PC-9 (cell line): ENCODE measurements at regions not wholly inside any gene's neighbourhood (a gene's known extent, or its start where the extent isn't known, plus 50 kb on each side); places are given as distances from the start of the nearest gene placed in this dataset.

Experiments
- BruUV-seq: library from RNA; stranded (reverse); fragments of 400-500 nt; replicated peaks from 2 replicates; lab custom pipeline; 2021; lab: Mats Ljungman, UMichigan
- CTCF ChIA-PET: fragments of 300-600 bp; sonication (Branson Sonifier 250); formaldehyde crosslinking; loops from one replicate; lab custom pipeline; 2022; ENCODE audit warnings: antibody characterized with exemption; lab: Charles Lee
- POLR2A ChIA-PET: fragments of 300-600 bp; sonication (Branson Sonifier 250); formaldehyde crosslinking; loops from one replicate; lab custom pipeline; 2022; ENCODE audit warnings: antibody characterized with exemption; ENCODE audit not compliant: unreplicated experiment; lab: Charles Lee
- DNase-seq, 2 experiments: peaks; one replicate each; pipeline versions ENCODE4 v3.0.0 to v3.0.0-alpha.2; 2015 to 2022; ENCODE audit warnings: mixed read lengths in 1 of 2
- H2AFZ ChIP-seq: fragments of 200-600 bp; sonication (generic); 2 replicates; pipeline ENCODE4 v1.8.1; 2017; ENCODE audit warnings: antibody characterized with exemption
- H3F3A ChIP-seq: fragments of 200-600 bp; sonication (generic); 2 replicates; pipeline ENCODE4 v1.8.1; 2017; ENCODE audit warnings: antibody characterized with exemption, mild to moderate bottlenecking, low read depth; ENCODE audit not compliant: insufficient read depth
- H3K27ac ChIP-seq: fragments of 200-600 bp; sonication (generic); 2 replicates; pipeline ENCODE4 v1.6.1; 2016; ENCODE audit warnings: mixed run types
- H3K27me3 ChIP-seq: fragments of 200-600 bp; sonication (generic); 2 replicates; pipeline ENCODE4 v1.6.1; 2016; ENCODE audit warnings: low read depth, mixed run types; ENCODE audit not compliant: insufficient read depth
- H3K36me3 ChIP-seq: fragments of 200-600 bp; sonication (generic); 2 replicates; pipeline ENCODE4 v1.6.1; 2016; ENCODE audit warnings: low read depth, mixed run types
- H3K4me1 ChIP-seq: fragments of 200-600 bp; sonication (generic); replicated peaks from 2 replicates; pipeline ENCODE4 v1.6.1; 2016; ENCODE audit warnings: mixed run types; ENCODE audit not compliant: insufficient read depth
- H3K4me2 ChIP-seq: fragments of 200-600 bp; sonication (generic); 2 replicates; pipeline ENCODE4 v1.6.1; 2017; ENCODE audit warnings: mixed run types
- H3K4me3 ChIP-seq: fragments of 200-600 bp; sonication (generic); 2 replicates; pipeline ENCODE4 v1.6.1; 2016; ENCODE audit warnings: mixed run types
- H3K79me2 ChIP-seq: fragments of 200-600 bp; sonication (generic); 2 replicates; pipeline ENCODE4 v1.6.1; 2017; ENCODE audit warnings: low read depth, mixed run types
- H3K9me2 ChIP-seq: fragments of 200-600 bp; sonication (generic); 2 replicates; pipeline ENCODE4 v1.8.1; 2017; ENCODE audit warnings: mild to moderate bottlenecking; ENCODE audit not compliant: insufficient read depth
- H3K9me3 ChIP-seq: fragments of 200-600 bp; sonication (generic); 2 replicates; pipeline ENCODE4 v1.8.1; 2016; ENCODE audit warnings: low read depth; ENCODE audit not compliant: insufficient read depth
- H4K20me1 ChIP-seq: fragments of 200-600 bp; sonication (generic); 2 replicates; pipeline ENCODE4 v1.8.1; 2017; ENCODE audit not compliant: insufficient read depth
- CTCF ChIP-seq: fragments of 200-600 bp; sonication (generic); conservative IDR thresholded peaks from 2 replicates; pipeline ENCODE4 v1.6.1; 2017; ENCODE audit warnings: mixed run types, antibody characterized with exemption, mild to moderate bottlenecking, moderate library complexity
- EZH2 ChIP-seq: fragments of 200-600 bp; sonication (generic); IDR thresholded peaks from 2 replicates; pipeline ENCODE4 v1.8.0; 2017; ENCODE audit warnings: antibody characterized with exemption, low read depth
- intact Hi-C: fragments of 100-400 bp; cut with micrococcal nuclease; formaldehyde crosslinking; loops from one replicate; pipeline ENCODE4 v1.10.0; 2022; ENCODE audit not compliant: unreplicated experiment

- H4K20me1 ChIP-seq: no peaks in the 10 kb centered on the region
- no peak for DNase-seq
- no peak overlapping the region for H2AFZ ChIP-seq
- H3K4me3 ChIP-seq: no peak overlapping the region
- TF ChIP-seq EZH2: no peak
- TF ChIP-seq CTCF: no peak
- no peaks in the 10 kb centered on the region for H3F3A ChIP-seq
- 0 out of 2 replicates have a peak, but pooled peaks cover 6% of the 10 kb centered on the region for H3K9me3 ChIP-seq
- CTCF ChIA-PET: no interaction called here
- no peaks in the 10 kb centered on the region for H3K9me2 ChIP-seq
- H3K27ac ChIP-seq: no peak overlapping the region
- BruUV-seq: no TSS peak
- H3K27me3 ChIP-seq: no peaks in the 10 kb centered on the region
- POLR2A ChIA-PET: no interaction called here
- no peaks in the 10 kb centered on the region for H3K4me1 ChIP-seq
- intact Hi-C loops: no loop called here
- H3K36me3 ChIP-seq: no peaks in the 10 kb centered on the region
- no peak overlapping the region for H3K4me2 ChIP-seq
- H3K79me2 ChIP-seq: no peaks in the 10 kb centered on the region
Measured at GRCh38 chrX:113392355-113392754, 551.7 kb upstream of the AMOT start.

DNA sequence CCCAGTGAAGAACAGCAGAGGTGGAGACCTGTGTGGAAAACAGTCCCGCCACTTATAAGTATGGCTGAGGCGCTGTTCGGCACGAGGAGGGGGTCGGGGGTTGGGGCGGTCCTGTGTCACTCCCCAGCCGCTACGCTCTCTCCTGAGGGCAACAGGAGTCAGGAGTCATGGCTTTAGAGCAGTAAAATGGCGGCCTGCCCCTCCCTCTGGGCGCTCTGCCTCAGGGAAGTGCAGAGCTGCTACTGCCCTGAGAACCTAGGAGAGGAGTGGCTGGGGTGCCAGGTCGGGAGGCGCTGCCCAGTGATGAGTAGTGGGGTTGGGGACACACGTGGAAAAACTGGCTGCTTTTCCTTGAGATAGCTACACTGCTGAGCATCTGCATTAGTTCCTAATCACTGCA is 551.2 kb upstream of the AMOT start:
- H3K9me3 ChIP-seq: 0 out of 2 replicates have a peak, but pooled peaks cover 6% of the 10 kb centered on the region
- TF ChIP-seq CTCF: no peak
- TF ChIP-seq EZH2: no peak
- no peaks in the 10 kb centered on the region for H4K20me1 ChIP-seq
- no peaks in the 10 kb centered on the region for H3F3A ChIP-seq
- H3K27ac ChIP-seq: no peak overlapping the region
- H3K9me2 ChIP-seq: no peaks in the 10 kb centered on the region
- DNase-seq: no peak
- H3K4me1 ChIP-seq: no peaks in the 10 kb centered on the region
- H3K79me2 ChIP-seq: no peaks in the 10 kb centered on the region
- no peak overlapping the region for H3K4me3 ChIP-seq
- H3K36me3 ChIP-seq: no peaks in the 10 kb centered on the region
- no peak overlapping the region for H2AFZ ChIP-seq
- intact Hi-C loops: no loop called here
- no TSS peak for BruUV-seq
- ChIA-PET CTCF (no interaction called here), POLR2A (no interaction called here)
- no peak overlapping the region for H3K4me2 ChIP-seq
- no peaks in the 10 kb centered on the region for H3K27me3 ChIP-seq

- H3K9me3 ChIP-seq: 0 out of 2 replicates have a peak, but pooled peaks cover 6% of the 10 kb centered on the region
- ChIA-PET CTCF (no interaction called here), POLR2A (no interaction called here)
- no peak overlapping the region for H3K27ac ChIP-seq
- no peaks in the 10 kb centered on the region for H3K9me2 ChIP-seq
- no peaks in the 10 kb centered on the region for H4K20me1 ChIP-seq
- H3K4me3 ChIP-seq: no peak overlapping the region
- H3K4me2 ChIP-seq: no peak overlapping the region
- TF ChIP-seq EZH2 (no peak), CTCF (no peak)
- no peaks in the 10 kb centered on the region for H3K4me1 ChIP-seq
- no TSS peak for BruUV-seq
- no peak overlapping the region for H2AFZ ChIP-seq
- H3F3A ChIP-seq: no peaks in the 10 kb centered on the region
- intact Hi-C loops: no loop called here
- no peaks in the 10 kb centered on the region for H3K36me3 ChIP-seq
- no peaks in the 10 kb centered on the region for H3K79me2 ChIP-seq
- H3K27me3 ChIP-seq: no peaks in the 10 kb centered on the region
- no peak for DNase-seq
Measured at GRCh38 chrX:113390531-113390930, 549.9 kb upstream of the AMOT start.
